Prostate gland (tissue), 2 donors: ENCODE measurements at regions not wholly inside any gene's neighbourhood (a gene's known extent, or its start where the extent isn't known, plus 50 kb on each side); places are given as distances from the start of the nearest gene placed in this dataset.

ENCODE experiments used
- CTCF ChIP-seq, 4 experiments: fragments of 200-600 bp in 2 of 4; fragments of 450-650 bp in 2 of 4; sonication (generic) in 2 of 4; IDR thresholded peaks; 1 replicate in 3 of 4; 2 replicates in 1 of 4; pipeline ENCODE4 v1.5.1; 2016 to 2019; ENCODE audit warnings: antibody characterized with exemption in 4 of 4, mild to moderate bottlenecking in 2 of 4, moderate library complexity in 2 of 4
- POLR2A ChIP-seq: fragments of 450-650 bp; IDR thresholded peaks from one replicate; pipeline ENCODE4 v1.6.1; 2016; ENCODE audit warnings: antibody characterized with exemption, mild to moderate bottlenecking
- POLR2AphosphoS5 ChIP-seq: sonication (generic); formaldehyde crosslinking; IDR thresholded peaks from one replicate; pipeline ENCODE4 v1.6.1; 2017; ENCODE audit warnings: antibody characterized with exemption

GRCh38 chr2:145538661-145539350 lies 1018.9 kb upstream of the ZEB2 start:
- no peak for TF ChIP-seq CTCF (IDR thresholded peaks at IDR 0.05)
- TF ChIP-seq POLR2A: no peak
- TF ChIP-seq POLR2AphosphoS5: no peak
